Endodermal cell (in vitro differentiated cells): ENCODE measurements at regions not wholly inside any gene's neighbourhood (a gene's known extent, or its start where the extent isn't known, plus 50 kb on each side); places are given as distances from the start of the nearest gene placed in this dataset.

Source experiments
- DNase-seq: peaks from one replicate; pipeline ENCODE4 v3.0.0-alpha.2; 2017
- H3K27ac ChIP-seq: 2 replicates; pipeline ENCODE4 v1.5.1; 2013; ENCODE audit warnings: mild to moderate bottlenecking, low read depth, low read length, moderate library complexity
- H3K27me3 ChIP-seq: 2 replicates; pipeline ENCODE4 v1.6.1; 2013; ENCODE audit warnings: mild to moderate bottlenecking, low read length, moderate library complexity; ENCODE audit not compliant: insufficient read depth, control insufficient read depth, poor library complexity, severe bottlenecking
- H3K36me3 ChIP-seq: 2 replicates; pipeline ENCODE4 v1.7.0; 2013; ENCODE audit warnings: mild to moderate bottlenecking, low read length, moderate library complexity; ENCODE audit not compliant: control insufficient read depth, insufficient read depth
- H3K4me1 ChIP-seq: one replicate; pipeline ENCODE4 v1.7.0; 2013; ENCODE audit warnings: low read length; ENCODE audit not compliant: control insufficient read depth, insufficient read depth
- H3K4me3 ChIP-seq: 2 replicates; pipeline ENCODE4 v1.5.1; 2013; ENCODE audit warnings: mild to moderate bottlenecking, low read length, moderate library complexity
- H3K9ac ChIP-seq: 2 replicates; pipeline ENCODE4 v1.6.1; 2013; ENCODE audit warnings: mild to moderate bottlenecking, low read length, moderate library complexity; ENCODE audit not compliant: poor library complexity, severe bottlenecking; ENCODE audit errors: extremely low read depth
- H3K9me3 ChIP-seq: 2 replicates; pipeline ENCODE4 v1.6.1; 2013; ENCODE audit warnings: mild to moderate bottlenecking, low read length, moderate library complexity; ENCODE audit not compliant: control insufficient read depth
- H3K27ac Mint-ChIP-seq: 2 replicates; pipeline ENCODE4 v1.8.0; 2020; ENCODE audit warnings: mixed read lengths
- H3K27me3 Mint-ChIP-seq: 2 replicates; pipeline ENCODE4 v1.8.0; 2021; ENCODE audit warnings: mild to moderate bottlenecking, mixed read lengths; ENCODE audit not compliant: insufficient read depth
- H3K36me3 Mint-ChIP-seq: 2 replicates; pipeline ENCODE4 v1.8.0; 2020; ENCODE audit warnings: low read depth, mixed read lengths
- H3K4me1 Mint-ChIP-seq: 2 replicates; pipeline ENCODE4 v1.8.0; 2020; ENCODE audit warnings: mixed read lengths
- H3K4me3 Mint-ChIP-seq: 2 replicates; pipeline ENCODE4 v1.8.0; 2020; ENCODE audit warnings: mild to moderate bottlenecking, moderate library complexity, mixed read lengths
- H3K9me3 Mint-ChIP-seq: 2 replicates; pipeline ENCODE4 v1.8.0; 2020; ENCODE audit warnings: mild to moderate bottlenecking, mixed read lengths
- CTCF ChIP-seq: fragments of 200-600 bp; sonication (generic); conservative IDR thresholded peaks from 2 replicates; pipeline ENCODE4 v1.5.0; 2021; ENCODE audit warnings: antibody characterized with exemption, mild to moderate bottlenecking
- WGBS, 2 experiments: methylation state at CpG; one replicate each; pipeline versions ENCODE4 v1.1.5 to v1.1.7; 2013; ENCODE audit warnings: missing lambda C conversion rate in 2 of 2, mixed read lengths in 1 of 2; ENCODE audit not compliant: insufficient coverage in 1 of 2, insufficient read length in 1 of 2; 5-methylcytosine and 5-hydroxymethylcytosine counted together

GRCh38 chr6:92701425-92702096 lies 717.8 kb downstream of the EPHA7 start:
- no peaks in the 10 kb centered on the region for H3K4me1 ChIP-seq
- Mint-ChIP-seq H3K27ac (no peak overlapping the region), H3K4me1 (no peaks in the 10 kb centered on the region), H3K27me3 (no peaks in the 10 kb centered on the region), H3K4me3 (no peak overlapping the region), H3K9me3 (no peaks in the 10 kb centered on the region), H3K36me3 (no peaks in the 10 kb centered on the region)
- TF ChIP-seq CTCF, result no peak
- H3K9ac ChIP-seq, result no peak overlapping the region
- no peak overlapping the region for H3K4me3 ChIP-seq
- WGBS, 2 experiments, result 80 to 87% methylated on average over 5 to 9 of the region's 10 CpGs
- H3K27ac ChIP-seq, result no peak overlapping the region
- DNase-seq, result peak; percentile 49
- H3K27me3 ChIP-seq, result no peaks in the 10 kb centered on the region
- no peaks in the 10 kb centered on the region for H3K36me3 ChIP-seq
- H3K9me3 ChIP-seq, result no peaks in the 10 kb centered on the region

GRCh38 chr6:92700411-92700810 lies 718.9 kb downstream of the EPHA7 start:
- H3K9me3 Mint-ChIP-seq, result no peaks in the 10 kb centered on the region
- H3K36me3 Mint-ChIP-seq, result no peaks in the 10 kb centered on the region
- peak; percentile 40 for DNase-seq
- no peaks in the 10 kb centered on the region for H3K4me1 Mint-ChIP-seq
- no peaks in the 10 kb centered on the region for H3K27me3 Mint-ChIP-seq
- WGBS, 2 experiments, result 92% methylated on average over 3 to 11 of the region's 11 CpGs
- no peak overlapping the region for H3K27ac Mint-ChIP-seq
- H3K9me3 ChIP-seq, result no peaks in the 10 kb centered on the region
- no peak for TF ChIP-seq CTCF
- H3K4me3 Mint-ChIP-seq, result no peak overlapping the region
- H3K27me3 ChIP-seq, result no peaks in the 10 kb centered on the region
- no peaks in the 10 kb centered on the region for H3K36me3 ChIP-seq
- no peak overlapping the region for H3K4me3 ChIP-seq
- H3K27ac ChIP-seq, result no peak overlapping the region
- H3K9ac ChIP-seq, result no peak overlapping the region
- H3K4me1 ChIP-seq, result no peaks in the 10 kb centered on the region

GRCh38 chr6:92690997-92691599 lies 728.3 kb downstream of the EPHA7 start:
- no peaks in the 10 kb centered on the region for H3K27me3 Mint-ChIP-seq
- no peaks in the 10 kb centered on the region for H3K9me3 Mint-ChIP-seq
- no peak for TF ChIP-seq CTCF
- H3K36me3 ChIP-seq, result no peaks in the 10 kb centered on the region
- no peaks in the 10 kb centered on the region for H3K27me3 ChIP-seq
- H3K4me1 ChIP-seq, result no peaks in the 10 kb centered on the region
- H3K4me3 ChIP-seq, result no peak overlapping the region
- no peak overlapping the region for H3K27ac ChIP-seq
- H3K9ac ChIP-seq, result no peak overlapping the region
- H3K4me3 Mint-ChIP-seq, result no peak overlapping the region
- DNase-seq, result no peak
- H3K9me3 ChIP-seq, result no peaks in the 10 kb centered on the region
- H3K27ac Mint-ChIP-seq, result no peak overlapping the region
- no peaks in the 10 kb centered on the region for H3K36me3 Mint-ChIP-seq
- H3K4me1 Mint-ChIP-seq, result no peaks in the 10 kb centered on the region
- WGBS, 2 experiments, result 73 to 89% methylated on average over 2 of the region's 2 CpGs
